ENCODE measurements at regions not wholly inside any gene's neighbourhood (a gene's known extent, or its start where the extent isn't known, plus 50 kb on each side); places are given as distances from the start of the nearest gene placed in this dataset.

DNA sequence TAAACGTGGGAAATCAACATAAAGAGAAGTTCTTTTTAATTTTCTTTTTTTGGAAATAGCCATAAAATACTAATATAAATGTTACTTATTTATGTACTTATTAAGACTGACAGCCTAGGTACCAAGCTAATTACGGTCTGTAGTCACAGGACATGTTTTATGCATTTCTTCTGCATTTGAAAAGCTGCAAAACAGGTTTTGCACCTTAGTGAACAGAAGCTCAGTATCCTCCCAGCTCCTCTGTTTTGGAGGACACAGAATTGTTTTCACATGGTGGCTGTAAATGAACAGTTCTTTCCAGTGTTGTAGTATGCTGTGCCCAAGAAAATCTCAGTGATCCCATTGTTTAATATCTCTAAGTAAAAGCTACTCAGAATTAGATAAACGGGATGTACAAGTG lies 1788.0 kb upstream of the TENM3 start:
- H3K4me1 ChIP-seq (ENCODE audit: control insufficient read depth, low read depth, low read length): no peaks in the 10 kb centered on the region
- no peak overlapping the region for H2BK15ac ChIP-seq (replicated peaks; ENCODE audit: low read depth)
- H3K79me2 ChIP-seq (ENCODE audit: control insufficient read depth, insufficient read depth, low read length): no peaks in the 10 kb centered on the region
- no peak overlapping the region for H3K56ac ChIP-seq (ENCODE audit: low read length)
- H3K4ac ChIP-seq (ENCODE audit: low read depth, low read length): no peak overlapping the region
- no peak overlapping the region for H3K4me3 ChIP-seq (ENCODE audit: low read length)
- no peaks in the 10 kb centered on the region for H3K36me3 ChIP-seq (ENCODE audit: control insufficient read depth, insufficient read depth, low read length)
- H3K18ac ChIP-seq (ENCODE audit: low read length): no peak overlapping the region
- no peak overlapping the region for H3K27ac ChIP-seq (ENCODE audit: low read depth, low read length)
- H2BK120ac ChIP-seq (ENCODE audit: low read depth, low read length): no peak overlapping the region
- peak; percentile 59 for DNase-seq
- H3K9ac ChIP-seq (ENCODE audit: low read length): no peak overlapping the region
- H3K4me2 ChIP-seq (ENCODE audit: low read length): no peak overlapping the region
- H2AK5ac ChIP-seq (ENCODE audit: low read length): no peak overlapping the region
- no peaks in the 10 kb centered on the region for H3K27me3 ChIP-seq (ENCODE audit: insufficient read depth, low read length, poor library complexity)
- no peaks in the 10 kb centered on the region for H3K79me1 ChIP-seq (ENCODE audit: low read length)
- no peak overlapping the region for H3K23ac ChIP-seq (ENCODE audit: low read length)
- H2BK5ac ChIP-seq (ENCODE audit: low read length): no peak overlapping the region
- H4K5ac ChIP-seq (ENCODE audit: low read length): no peak overlapping the region
- H4K8ac ChIP-seq (ENCODE audit: low read depth, low read length): no peak overlapping the region
- WGBS (ENCODE audit: extremely low coverage, insufficient coverage, low lambda C conversion rate): no CpG with 5 or more reads among the region's 3 CpGs

GRCh38 chr4:180456928-180457327 lies 1786.3 kb upstream of the TENM3 start:
- Histone ChIP-seq H3K18ac (ENCODE audit: low read length) (no peak overlapping the region), H3K27me3 (ENCODE audit: insufficient read depth, low read length, poor library complexity) (no peaks in the 10 kb centered on the region), H3K27ac (ENCODE audit: low read depth, low read length) (no peak overlapping the region), H3K4ac (ENCODE audit: low read depth, low read length) (no peak overlapping the region), H4K5ac (ENCODE audit: low read length) (no peak overlapping the region), H2AK5ac (ENCODE audit: low read length) (no peak overlapping the region), H3K79me2 (ENCODE audit: control insufficient read depth, insufficient read depth, low read length) (no peaks in the 10 kb centered on the region), H3K4me2 (ENCODE audit: low read length) (no peak overlapping the region), H3K79me1 (ENCODE audit: low read length) (no peaks in the 10 kb centered on the region), H3K56ac (ENCODE audit: low read length) (no peak overlapping the region), H4K8ac (ENCODE audit: low read depth, low read length) (no peak overlapping the region), H3K9ac (ENCODE audit: low read length) (no peak overlapping the region), H2BK120ac (ENCODE audit: low read depth, low read length) (no peak overlapping the region), H2BK5ac (ENCODE audit: low read length) (no peak overlapping the region), H3K23ac (ENCODE audit: low read length) (no peak overlapping the region), H2BK15ac (replicated peaks; ENCODE audit: low read depth) (no peak overlapping the region), H3K4me3 (ENCODE audit: low read length) (no peak overlapping the region), H3K36me3 (ENCODE audit: control insufficient read depth, insufficient read depth, low read length) (no peaks in the 10 kb centered on the region), H3K4me1 (ENCODE audit: control insufficient read depth, low read depth, low read length) (no peaks in the 10 kb centered on the region)
- peak; percentile 21 for DNase-seq
- no CpG with 5 or more reads among the region's 12 CpGs for WGBS (ENCODE audit: extremely low coverage, insufficient coverage, low lambda C conversion rate)

DNA sequence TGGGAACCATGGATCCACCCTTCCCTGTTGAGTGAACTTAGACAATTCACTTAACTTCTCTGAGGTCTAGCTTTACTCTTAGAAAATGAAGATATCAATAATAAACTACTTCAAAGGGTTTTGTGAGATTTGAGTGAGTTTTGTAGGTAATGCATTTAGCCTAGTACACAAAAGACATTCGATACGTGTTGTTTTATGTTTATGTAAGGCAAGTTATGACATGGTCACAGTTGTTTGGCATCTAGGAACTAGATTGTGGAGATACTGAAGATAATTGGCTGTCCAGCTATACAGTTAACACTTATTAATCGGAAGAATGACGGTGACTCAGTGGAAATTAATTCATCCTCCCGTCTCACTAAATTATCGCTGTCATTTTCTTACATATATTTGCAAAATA lies 1781.1 kb upstream of the TENM3 start:
- no peak overlapping the region for H3K4me3 ChIP-seq (ENCODE audit: low read length)

DNA sequence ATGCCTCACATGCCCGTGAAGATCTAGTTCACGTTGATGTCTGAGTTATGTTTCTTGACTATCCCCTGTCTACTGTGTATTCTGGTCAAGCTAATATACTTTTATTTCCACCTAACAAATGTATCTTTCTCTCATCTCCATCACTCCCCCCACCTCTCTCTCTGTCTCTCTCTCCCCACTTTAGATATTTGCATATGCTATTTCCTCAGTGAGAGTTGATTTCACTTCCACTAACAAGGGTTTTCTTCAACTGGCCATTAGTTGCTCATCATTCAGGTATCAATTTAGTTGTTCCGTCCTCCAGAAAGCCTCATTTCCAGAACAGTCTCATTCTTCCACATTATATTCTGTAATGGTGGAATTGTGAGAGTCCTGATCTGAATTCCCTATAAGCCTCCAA lies 1777.8 kb upstream of the TENM3 start:
- Histone ChIP-seq H2AK5ac (ENCODE audit: low read length) (no peak overlapping the region), H3K79me1 (ENCODE audit: low read length) (no peaks in the 10 kb centered on the region), H4K8ac (ENCODE audit: low read depth, low read length) (no peak overlapping the region), H3K4ac (ENCODE audit: low read depth, low read length) (no peak overlapping the region), H3K27ac (ENCODE audit: low read depth, low read length) (no peak overlapping the region), H3K23ac (ENCODE audit: low read length) (no peak overlapping the region), H2BK120ac (ENCODE audit: low read depth, low read length) (no peak overlapping the region), H3K18ac (ENCODE audit: low read length) (no peak overlapping the region), H3K56ac (ENCODE audit: low read length) (no peak overlapping the region), H3K9ac (ENCODE audit: low read length) (no peak overlapping the region), H2BK5ac (ENCODE audit: low read length) (no peak overlapping the region), H3K4me3 (ENCODE audit: low read length) (no peak overlapping the region), H3K36me3 (ENCODE audit: control insufficient read depth, insufficient read depth, low read length) (no peaks in the 10 kb centered on the region), H4K5ac (ENCODE audit: low read length) (no peak overlapping the region), H3K79me2 (ENCODE audit: control insufficient read depth, insufficient read depth, low read length) (no peaks in the 10 kb centered on the region), H3K27me3 (ENCODE audit: insufficient read depth, low read length, poor library complexity) (no peaks in the 10 kb centered on the region), H3K4me1 (ENCODE audit: control insufficient read depth, low read depth, low read length) (no peaks in the 10 kb centered on the region), H2BK15ac (replicated peaks; ENCODE audit: low read depth) (no peak overlapping the region), H3K4me2 (ENCODE audit: low read length) (no peak overlapping the region)
- whole genome bisulfite sequencing (ENCODE audit: extremely low coverage, insufficient coverage, low lambda C conversion rate): no CpG with 5 or more reads among the region's 3 CpGs
- no peak for DNase-seq

More for the DNA sequence above, 1781.1 kb upstream of the TENM3 start:
- no peaks in the 10 kb centered on the region for H3K79me2 ChIP-seq (ENCODE audit: control insufficient read depth, insufficient read depth, low read length)
- no peaks in the 10 kb centered on the region for H3K36me3 ChIP-seq (ENCODE audit: control insufficient read depth, insufficient read depth, low read length)
- no peaks in the 10 kb centered on the region for H3K79me1 ChIP-seq (ENCODE audit: low read length)
- H3K23ac ChIP-seq (ENCODE audit: low read length): no peak overlapping the region
- H2BK15ac ChIP-seq (replicated peaks; ENCODE audit: low read depth): no peak overlapping the region
- no peak overlapping the region for H3K4me2 ChIP-seq (ENCODE audit: low read length)
- whole genome bisulfite sequencing (ENCODE audit: extremely low coverage, insufficient coverage, low lambda C conversion rate): 100% methylated on average over 2 of the region's 6 CpGs
- no peak overlapping the region for H4K8ac ChIP-seq (ENCODE audit: low read depth, low read length)
- no peak overlapping the region for H3K18ac ChIP-seq (ENCODE audit: low read length)
- no peak overlapping the region for H4K5ac ChIP-seq (ENCODE audit: low read length)
- no peak overlapping the region for H3K27ac ChIP-seq (ENCODE audit: low read depth, low read length)
- H2BK120ac ChIP-seq (ENCODE audit: low read depth, low read length): no peak overlapping the region
- H3K56ac ChIP-seq (ENCODE audit: low read length): no peak overlapping the region
- no peak overlapping the region for H2BK5ac ChIP-seq (ENCODE audit: low read length)
- H3K27me3 ChIP-seq (ENCODE audit: insufficient read depth, low read length, poor library complexity): no peaks in the 10 kb centered on the region
- no peak overlapping the region for H3K9ac ChIP-seq (ENCODE audit: low read length)
- no peak overlapping the region for H3K4ac ChIP-seq (ENCODE audit: low read depth, low read length)
- no peaks in the 10 kb centered on the region for H3K4me1 ChIP-seq (ENCODE audit: control insufficient read depth, low read depth, low read length)
- H2AK5ac ChIP-seq (ENCODE audit: low read length): no peak overlapping the region
- DNase-seq: no peak

DNA sequence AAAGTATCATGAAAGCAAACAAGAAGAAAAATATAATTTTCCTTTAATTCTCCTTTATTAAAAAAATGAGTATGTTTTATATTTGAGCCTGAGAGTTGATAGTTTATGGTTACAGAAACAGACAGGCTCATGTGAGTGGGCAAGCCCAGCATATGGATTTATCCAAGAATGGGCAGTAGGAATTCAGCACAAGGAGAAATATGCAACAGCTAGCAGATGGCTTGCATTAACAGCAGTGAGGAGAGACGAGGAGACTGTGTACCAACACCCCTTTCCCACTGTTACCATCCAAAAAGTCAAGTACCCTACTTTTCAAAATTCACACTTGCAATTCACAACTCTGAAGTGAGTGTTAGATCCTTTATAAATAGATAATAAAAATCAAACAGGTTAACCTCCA lies 1760.2 kb upstream of the TENM3 start:
- H4K5ac ChIP-seq (ENCODE audit: low read length): no peak overlapping the region
- no peak overlapping the region for H2BK15ac ChIP-seq (replicated peaks; ENCODE audit: low read depth)
- no peak for DNase-seq
- no peaks in the 10 kb centered on the region for H3K27me3 ChIP-seq (ENCODE audit: insufficient read depth, low read length, poor library complexity)
- H3K18ac ChIP-seq (ENCODE audit: low read length): no peak overlapping the region
- no peak overlapping the region for H2AK5ac ChIP-seq (ENCODE audit: low read length)
- H3K56ac ChIP-seq (ENCODE audit: low read length): no peak overlapping the region
- H3K23ac ChIP-seq (ENCODE audit: low read length): no peak overlapping the region
- H3K4ac ChIP-seq (ENCODE audit: low read depth, low read length): no peak overlapping the region
- H3K27ac ChIP-seq (ENCODE audit: low read depth, low read length): no peak overlapping the region
- H3K79me2 ChIP-seq (ENCODE audit: control insufficient read depth, insufficient read depth, low read length): no peaks in the 10 kb centered on the region
- H3K79me1 ChIP-seq (ENCODE audit: low read length): no peaks in the 10 kb centered on the region
- no peaks in the 10 kb centered on the region for H3K36me3 ChIP-seq (ENCODE audit: control insufficient read depth, insufficient read depth, low read length)
- H2BK5ac ChIP-seq (ENCODE audit: low read length): no peak overlapping the region
- H2BK120ac ChIP-seq (ENCODE audit: low read depth, low read length): no peak overlapping the region
- H3K4me3 ChIP-seq (ENCODE audit: low read length): no peak overlapping the region
- no peak overlapping the region for H4K8ac ChIP-seq (ENCODE audit: low read depth, low read length)
- no peak overlapping the region for H3K4me2 ChIP-seq (ENCODE audit: low read length)
- H3K4me1 ChIP-seq (ENCODE audit: control insufficient read depth, low read depth, low read length): peaks cover 2% of the 10 kb centered on the region
- WGBS (ENCODE audit: extremely low coverage, insufficient coverage, low lambda C conversion rate): no CpG with 5 or more reads among the region's 1 CpG
- no peak overlapping the region for H3K9ac ChIP-seq (ENCODE audit: low read length)

DNA sequence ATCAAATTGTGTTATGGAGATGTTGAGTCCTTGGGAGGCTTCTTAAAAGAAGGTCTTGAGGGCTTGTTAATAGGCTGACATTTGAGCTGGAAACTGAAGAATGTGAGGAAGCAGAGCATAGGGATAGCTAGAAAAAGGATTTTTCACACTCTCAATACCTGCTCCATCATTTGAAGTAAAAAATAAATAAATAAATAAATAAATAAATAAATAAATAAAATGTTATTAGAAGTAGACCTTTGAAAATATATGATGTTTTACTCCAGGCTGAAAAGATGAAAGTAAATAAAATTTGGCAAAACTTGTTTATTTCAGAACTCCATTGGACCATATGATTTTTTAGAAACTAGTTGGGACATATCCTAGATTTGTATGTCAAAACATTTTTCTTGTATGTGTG lies 1757.8 kb upstream of the TENM3 start:
- H3K56ac ChIP-seq (ENCODE audit: low read length): no peak overlapping the region
- peaks cover 2% of the 10 kb centered on the region for H3K4me1 ChIP-seq (ENCODE audit: control insufficient read depth, low read depth, low read length)
- H2BK120ac ChIP-seq (ENCODE audit: low read depth, low read length): no peak overlapping the region
- no peak overlapping the region for H2AK5ac ChIP-seq (ENCODE audit: low read length)
- H3K27ac ChIP-seq (ENCODE audit: low read depth, low read length): no peak overlapping the region
- no peaks in the 10 kb centered on the region for H3K36me3 ChIP-seq (ENCODE audit: control insufficient read depth, insufficient read depth, low read length)
- H3K4ac ChIP-seq (ENCODE audit: low read depth, low read length): no peak overlapping the region
- no peak overlapping the region for H3K23ac ChIP-seq (ENCODE audit: low read length)
- DNase-seq: no peak
- H3K27me3 ChIP-seq (ENCODE audit: insufficient read depth, low read length, poor library complexity): no peaks in the 10 kb centered on the region
- no peaks in the 10 kb centered on the region for H3K79me2 ChIP-seq (ENCODE audit: control insufficient read depth, insufficient read depth, low read length)
- no peak overlapping the region for H4K5ac ChIP-seq (ENCODE audit: low read length)
- no peak overlapping the region for H3K9ac ChIP-seq (ENCODE audit: low read length)
- no peak overlapping the region for H3K18ac ChIP-seq (ENCODE audit: low read length)
- no peak overlapping the region for H3K4me3 ChIP-seq (ENCODE audit: low read length)
- no peak overlapping the region for H4K8ac ChIP-seq (ENCODE audit: low read depth, low read length)
- no peak overlapping the region for H2BK5ac ChIP-seq (ENCODE audit: low read length)
- H3K79me1 ChIP-seq (ENCODE audit: low read length): no peaks in the 10 kb centered on the region
- no peak overlapping the region for H2BK15ac ChIP-seq (replicated peaks; ENCODE audit: low read depth)
- H3K4me2 ChIP-seq (ENCODE audit: low read length): no peak overlapping the region

Data from mesendoderm (in vitro differentiated cells).